Skin of body (tissue), 1 donor: ENCODE measurements at regions not wholly inside any gene's neighbourhood (a gene's known extent, or its start where the extent isn't known, plus 50 kb on each side); places are given as distances from the start of the nearest gene placed in this dataset.

ENCODE experiments used
- DNase-seq: peaks from one replicate; lab custom pipeline; 2025; lab: John Stamatoyannopoulos, UW

GRCh38 chr3:182246870-182247269 lies 535.1 kb downstream of the SOX2 start:
- no peak for DNase-seq

GRCh38 chr3:182248349-182248880 lies 536.7 kb downstream of the SOX2 start:
- no peak for DNase-seq

- DNase-seq = no peak
These were observed 540.5 kb upstream of the ATP11B start for GRCh38 chr3:182252802-182253201.

GRCh38 chr3:182255158-182255557 lies 538.1 kb upstream of the ATP11B start:
- no peak for DNase-seq

GRCh38 chr3:182257361-182257760 lies 535.9 kb upstream of the ATP11B start:
- DNase-seq = no peak

GRCh38 chr3:182258538-182259177 lies 534.6 kb upstream of the ATP11B start:
- DNase-seq = peak; percentile 3

- no peak for DNase-seq
These were observed 533.7 kb upstream of the ATP11B start for GRCh38 chr3:182259579-182259978.

- no peak for DNase-seq
These were observed 532.3 kb upstream of the ATP11B start for GRCh38 chr3:182261041-182261440.

GRCh38 chr3:182268711-182269110 lies 524.6 kb upstream of the ATP11B start:
- no peak for DNase-seq

GRCh38 chr3:182276512-182276911 lies 516.8 kb upstream of the ATP11B start:
- no peak for DNase-seq

- no peak for DNase-seq
These were observed 508.5 kb upstream of the ATP11B start for GRCh38 chr3:182284793-182285192.

GRCh38 chr3:182292591-182292990 lies 500.7 kb upstream of the ATP11B start:
- DNase-seq = no peak

GRCh38 chr3:182294256-182294655 lies 499.0 kb upstream of the ATP11B start:
- DNase-seq = no peak

- DNase-seq = no peak
These were observed 498.6 kb upstream of the ATP11B start for GRCh38 chr3:182294696-182295095.

GRCh38 chr3:182300266-182300665 lies 493.0 kb upstream of the ATP11B start:
- no peak for DNase-seq

- DNase-seq = no peak
These were observed 490.1 kb upstream of the ATP11B start for GRCh38 chr3:182303169-182303568.

GRCh38 chr3:182305881-182306665 lies 487.2 kb upstream of the ATP11B start:
- DNase-seq = no peak

GRCh38 chr3:182308328-182308727 lies 485.0 kb upstream of the ATP11B start:
- no peak for DNase-seq

GRCh38 chr3:182309120-182309519 lies 484.2 kb upstream of the ATP11B start:
- DNase-seq = no peak

GRCh38 chr3:182315313-182315712 lies 478.0 kb upstream of the ATP11B start:
- DNase-seq = no peak

GRCh38 chr3:182323126-182323700 lies 470.1 kb upstream of the ATP11B start:
- no peak for DNase-seq

- DNase-seq = no peak
These were observed 469.4 kb upstream of the ATP11B start for GRCh38 chr3:182323898-182324297.
